Testis (tissue), 2 donors: ENCODE measurements at regions not wholly inside any gene's neighbourhood (a gene's known extent, or its start where the extent isn't known, plus 50 kb on each side); places are given as distances from the start of the nearest gene placed in this dataset.

Source experiments
- DNase-seq: peaks from one replicate; pipeline ENCODE4 v3.0.0-alpha.2; 2019
- H3K27ac ChIP-seq, 2 donors: fragments of 200-600 bp; sonication (generic); one replicate each; pipeline ENCODE4 v1.5.1; 2019
- H3K27me3 ChIP-seq: fragments of 200-600 bp; sonication (generic); one replicate; pipeline ENCODE4 v1.5.1; 2019
- H3K36me3 ChIP-seq: fragments of 200-600 bp; sonication (generic); one replicate; pipeline ENCODE4 v1.5.1; 2017; ENCODE audit warnings: low read depth; ENCODE audit errors: missing control alignments
- H3K4me1 ChIP-seq: fragments of 200-600 bp; sonication (generic); one replicate; pipeline ENCODE4 v1.5.1; 2019
- H3K4me3 ChIP-seq, 2 donors: fragments of 200-600 bp; sonication (generic); one replicate each; pipeline ENCODE4 v1.5.1; 2017 to 2019
- H3K9me3 ChIP-seq: fragments of 200-600 bp; sonication (generic); one replicate; pipeline ENCODE4 v1.5.1; 2017
- POLR2A ChIP-seq: fragments of 450-650 bp; IDR thresholded peaks from one replicate; pipeline ENCODE4 v1.6.1; 2017; ENCODE audit warnings: antibody characterized with exemption, mild to moderate bottlenecking, moderate library complexity
- WGBS, 2 donors: methylation state at CpG; one replicate each; pipeline ENCODE4 v1.1.5; 2018; 5-methylcytosine and 5-hydroxymethylcytosine counted together
- intact Hi-C: fragments of 100-400 bp; cut with DNase I; formaldehyde crosslinking; loops from one replicate; pipeline ENCODE4 v1.15.1; 2023; ENCODE audit warnings: low total_unique reads
- TF ChIP-seq, protein P1 (sequence below), 3 experiments: fragments of 450-650 bp in 2 of 3; fragments of 200-600 bp in 1 of 3; sonication (generic) in 1 of 3; IDR thresholded peaks; one replicate each; pipeline ENCODE4 v1.5.1; 2016 to 2019; ENCODE audit warnings: antibody characterized with exemption in 3 of 3, mild to moderate bottlenecking in 2 of 3, moderate library complexity in 1 of 3

DNA sequence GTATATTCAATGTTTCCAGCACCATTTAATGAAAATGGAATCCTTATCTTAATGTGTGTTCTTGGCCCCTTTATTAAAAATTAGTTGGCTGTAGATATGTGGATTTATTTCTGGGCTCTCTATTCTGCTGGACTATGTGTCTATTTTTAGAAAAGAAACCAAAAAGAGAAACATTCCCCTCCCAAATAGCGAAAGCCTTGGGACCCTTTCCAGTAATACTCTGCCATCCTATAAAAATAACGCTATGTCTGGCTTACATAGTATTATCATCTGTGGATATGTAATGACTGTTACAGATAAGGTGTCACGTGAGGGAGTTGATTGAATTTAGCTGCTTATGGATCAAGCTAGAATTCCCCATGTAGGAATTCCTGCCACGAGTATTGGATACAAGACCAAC, 279.3 kb upstream of the KIF2B start:
- no peak for TF ChIP-seq POLR2A
- TF ChIP-seq, protein P1, sequence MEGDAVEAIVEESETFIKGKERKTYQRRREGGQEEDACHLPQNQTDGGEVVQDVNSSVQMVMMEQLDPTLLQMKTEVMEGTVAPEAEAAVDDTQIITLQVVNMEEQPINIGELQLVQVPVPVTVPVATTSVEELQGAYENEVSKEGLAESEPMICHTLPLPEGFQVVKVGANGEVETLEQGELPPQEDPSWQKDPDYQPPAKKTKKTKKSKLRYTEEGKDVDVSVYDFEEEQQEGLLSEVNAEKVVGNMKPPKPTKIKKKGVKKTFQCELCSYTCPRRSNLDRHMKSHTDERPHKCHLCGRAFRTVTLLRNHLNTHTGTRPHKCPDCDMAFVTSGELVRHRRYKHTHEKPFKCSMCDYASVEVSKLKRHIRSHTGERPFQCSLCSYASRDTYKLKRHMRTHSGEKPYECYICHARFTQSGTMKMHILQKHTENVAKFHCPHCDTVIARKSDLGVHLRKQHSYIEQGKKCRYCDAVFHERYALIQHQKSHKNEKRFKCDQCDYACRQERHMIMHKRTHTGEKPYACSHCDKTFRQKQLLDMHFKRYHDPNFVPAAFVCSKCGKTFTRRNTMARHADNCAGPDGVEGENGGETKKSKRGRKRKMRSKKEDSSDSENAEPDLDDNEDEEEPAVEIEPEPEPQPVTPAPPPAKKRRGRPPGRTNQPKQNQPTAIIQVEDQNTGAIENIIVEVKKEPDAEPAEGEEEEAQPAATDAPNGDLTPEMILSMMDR (IDR thresholded peaks at IDR 0.05) = no peak

DNA sequence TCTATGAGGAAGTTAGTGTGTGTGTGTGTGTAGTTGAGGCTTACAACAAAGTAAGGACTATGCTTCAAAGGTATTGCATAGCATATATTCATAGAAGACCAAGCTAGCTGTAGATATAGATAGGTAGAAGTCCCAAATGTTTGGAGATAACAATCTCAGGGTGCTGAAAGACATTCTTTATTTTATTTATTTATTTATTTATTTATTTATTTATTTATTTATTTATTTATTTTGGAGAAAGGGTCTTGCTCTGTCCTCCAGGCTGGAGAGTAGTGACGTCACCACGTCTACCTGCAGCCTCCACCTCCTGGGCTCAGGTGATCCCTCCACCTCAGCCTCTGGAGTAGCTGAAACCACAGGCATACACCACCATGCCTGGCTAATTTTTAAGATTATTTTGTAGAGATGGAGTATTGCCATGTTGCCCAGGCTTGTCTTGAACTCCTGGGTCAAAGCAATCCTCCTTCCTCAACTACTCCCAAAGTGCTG, 284.6 kb upstream of the KIF2B start:
- Histone ChIP-seq H3K36me3 (no peaks in the 10 kb centered on the region), H3K27me3 (no peaks in the 10 kb centered on the region), H3K4me3 (no peak overlapping the region), H3K9me3 (no peaks in the 10 kb centered on the region), H3K4me1 (no peaks in the 10 kb centered on the region), H3K27ac (no peak overlapping the region)
- 77 to 87% methylated on average over 2 of the region's 2 CpGs for WGBS, 2 donors
- no peak for TF ChIP-seq POLR2A
- TF ChIP-seq, protein P1 (IDR thresholded peaks at IDR 0.05) = no peak
- no peak for DNase-seq
- intact Hi-C loops = no loop called here

More for the DNA sequence above, 279.3 kb upstream of the KIF2B start:
- Histone ChIP-seq H3K9me3 (no peaks in the 10 kb centered on the region), H3K27me3 (no peaks in the 10 kb centered on the region), H3K27ac (no peak overlapping the region), H3K36me3 (no peaks in the 10 kb centered on the region), H3K4me3 (no peak overlapping the region), H3K4me1 (no peaks in the 10 kb centered on the region)
- DNase-seq = no peak
- WGBS, 2 donors = 34 to 48% methylated on average over 4 of the region's 4 CpGs
- intact Hi-C loops = no loop called here

DNA sequence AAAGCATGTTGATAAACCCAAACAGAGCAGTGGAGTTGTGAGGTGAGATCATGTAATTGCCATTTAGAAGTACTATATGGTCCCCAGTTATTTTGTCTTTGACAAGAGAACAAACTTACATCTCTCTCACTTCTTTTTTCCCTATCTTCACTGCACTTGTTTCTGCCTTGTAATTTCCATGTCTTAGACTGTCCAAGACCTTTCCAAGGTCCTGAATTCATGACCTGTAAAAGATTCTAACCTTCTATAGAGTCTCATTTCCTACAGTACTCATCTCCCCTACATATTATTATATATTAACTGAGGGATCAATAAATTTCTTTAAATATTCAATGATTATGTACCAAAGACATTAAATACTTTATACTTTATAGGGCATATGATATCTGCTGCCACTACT, 295.3 kb upstream of the KIF2B start:
- no peak for DNase-seq
- intact Hi-C loops = no loop called here
- no peak for TF ChIP-seq POLR2A
- TF ChIP-seq, protein P1 (IDR thresholded peaks at IDR 0.05) = no peak
- no peak overlapping the region for H3K27ac ChIP-seq
- no peak overlapping the region for H3K4me3 ChIP-seq
- no peaks in the 10 kb centered on the region for H3K9me3 ChIP-seq
- H3K4me1 ChIP-seq = no peaks in the 10 kb centered on the region
- H3K27me3 ChIP-seq = no peaks in the 10 kb centered on the region
- no peaks in the 10 kb centered on the region for H3K36me3 ChIP-seq

DNA sequence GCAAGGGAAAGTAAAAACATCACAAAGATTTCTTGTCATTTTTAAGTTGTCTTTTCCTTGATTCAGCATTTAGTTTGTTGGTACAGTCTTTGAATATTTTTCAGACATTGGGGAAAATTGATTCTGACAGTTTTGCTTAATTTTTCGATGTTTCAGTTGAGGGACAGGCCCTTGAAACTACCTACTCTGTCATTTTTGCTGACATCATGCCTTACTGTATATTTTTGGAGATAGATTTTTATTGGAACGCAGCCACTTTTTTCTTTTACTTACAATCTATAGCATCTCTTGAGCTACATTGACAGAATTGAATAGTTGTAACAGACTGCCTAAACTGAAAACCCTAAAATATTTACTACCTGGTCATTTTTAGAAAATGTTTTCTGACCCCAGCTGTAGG, 297.1 kb upstream of the KIF2B start:
- H3K27me3 ChIP-seq = no peaks in the 10 kb centered on the region
- H3K4me3 ChIP-seq = no peak overlapping the region
- intact Hi-C loops = no loop called here
- no peaks in the 10 kb centered on the region for H3K4me1 ChIP-seq
- no peaks in the 10 kb centered on the region for H3K9me3 ChIP-seq
- WGBS, 2 donors = 90 to 93% methylated on average over 2 of the region's 2 CpGs
- DNase-seq = no peak
- H3K36me3 ChIP-seq = no peaks in the 10 kb centered on the region
- TF ChIP-seq POLR2A = no peak
- TF ChIP-seq, protein P1 (IDR thresholded peaks at IDR 0.05) = no peak
- H3K27ac ChIP-seq = no peak overlapping the region

DNA sequence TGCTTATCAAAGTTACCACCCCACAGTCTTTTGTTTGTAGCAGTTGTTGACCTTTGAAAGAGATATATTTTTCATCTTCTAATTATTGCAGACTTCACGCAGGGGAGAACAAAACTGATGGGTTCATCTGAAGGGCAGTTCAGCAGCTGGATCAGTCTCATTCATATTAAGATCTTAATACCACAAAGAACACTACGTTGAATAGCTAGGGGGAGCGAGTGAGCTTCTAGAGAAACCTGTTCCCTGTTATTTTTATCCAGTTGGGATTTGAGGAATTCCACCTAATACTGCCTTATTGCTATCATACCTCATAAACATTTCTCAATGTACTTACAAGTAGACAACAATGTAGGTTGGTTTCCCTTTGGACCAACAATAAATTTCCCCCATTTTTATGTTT, 306.1 kb upstream of the KIF2B start:
- TF ChIP-seq, protein P1 (IDR thresholded peaks at IDR 0.05) = no peak
- no peak for TF ChIP-seq POLR2A
- no peak overlapping the region for H3K27ac ChIP-seq
- no peaks in the 10 kb centered on the region for H3K36me3 ChIP-seq
- no peaks in the 10 kb centered on the region for H3K4me1 ChIP-seq
- no peaks in the 10 kb centered on the region for H3K9me3 ChIP-seq
- H3K27me3 ChIP-seq = no peaks in the 10 kb centered on the region
- no peak overlapping the region for H3K4me3 ChIP-seq
- intact Hi-C loops = no loop called here
- no peak for DNase-seq
- 35 to 40% methylated on average over 3 of the region's 3 CpGs for WGBS, 2 donors
